22Rv1 (cell line): ENCODE measurements at regions not wholly inside any gene's neighbourhood (a gene's known extent, or its start where the extent isn't known, plus 50 kb on each side); places are given as distances from the start of the nearest gene placed in this dataset.

Experiments
- ZFX ChIP-seq: fragments of 450-650 bp; IDR thresholded peaks from 2 replicates; pipeline ENCODE4 v1.6.1; 2017; ENCODE audit warnings: antibody characterized with exemption, borderline replicate concordance
- TF ChIP-seq, protein P1 (sequence below): fragments of 450-650 bp; IDR thresholded peaks from 2 replicates; pipeline ENCODE4 v1.5.1; 2017; ENCODE audit warnings: mild to moderate bottlenecking

DNA sequence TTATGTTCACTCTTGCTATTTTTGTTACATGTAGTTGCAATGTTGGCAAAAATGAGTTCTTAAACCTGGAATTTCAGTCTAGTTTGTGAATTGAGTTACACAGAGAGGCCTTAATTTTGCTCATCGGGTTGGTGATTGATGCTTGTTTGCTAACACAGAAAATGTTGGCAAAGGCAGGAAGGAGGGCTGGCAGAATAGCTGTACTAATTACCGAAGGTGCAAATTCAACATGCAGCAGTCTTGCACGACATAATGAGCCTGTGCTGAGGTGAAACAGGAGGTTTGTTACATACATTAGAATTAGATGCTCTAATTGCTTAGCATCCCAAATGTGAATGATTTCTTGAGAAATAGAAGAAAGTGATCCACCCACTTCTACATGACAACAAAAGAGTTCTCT lies 475.0 kb upstream of the TOM1L1 start:
- TF ChIP-seq, protein P1, sequence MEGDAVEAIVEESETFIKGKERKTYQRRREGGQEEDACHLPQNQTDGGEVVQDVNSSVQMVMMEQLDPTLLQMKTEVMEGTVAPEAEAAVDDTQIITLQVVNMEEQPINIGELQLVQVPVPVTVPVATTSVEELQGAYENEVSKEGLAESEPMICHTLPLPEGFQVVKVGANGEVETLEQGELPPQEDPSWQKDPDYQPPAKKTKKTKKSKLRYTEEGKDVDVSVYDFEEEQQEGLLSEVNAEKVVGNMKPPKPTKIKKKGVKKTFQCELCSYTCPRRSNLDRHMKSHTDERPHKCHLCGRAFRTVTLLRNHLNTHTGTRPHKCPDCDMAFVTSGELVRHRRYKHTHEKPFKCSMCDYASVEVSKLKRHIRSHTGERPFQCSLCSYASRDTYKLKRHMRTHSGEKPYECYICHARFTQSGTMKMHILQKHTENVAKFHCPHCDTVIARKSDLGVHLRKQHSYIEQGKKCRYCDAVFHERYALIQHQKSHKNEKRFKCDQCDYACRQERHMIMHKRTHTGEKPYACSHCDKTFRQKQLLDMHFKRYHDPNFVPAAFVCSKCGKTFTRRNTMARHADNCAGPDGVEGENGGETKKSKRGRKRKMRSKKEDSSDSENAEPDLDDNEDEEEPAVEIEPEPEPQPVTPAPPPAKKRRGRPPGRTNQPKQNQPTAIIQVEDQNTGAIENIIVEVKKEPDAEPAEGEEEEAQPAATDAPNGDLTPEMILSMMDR = no peak
- no peak for TF ChIP-seq ZFX
